ENCODE measurements at regions not wholly inside any gene's neighbourhood (a gene's known extent, or its start where the extent isn't known, plus 50 kb on each side); places are given as distances from the start of the nearest gene placed in this dataset.

DNA sequence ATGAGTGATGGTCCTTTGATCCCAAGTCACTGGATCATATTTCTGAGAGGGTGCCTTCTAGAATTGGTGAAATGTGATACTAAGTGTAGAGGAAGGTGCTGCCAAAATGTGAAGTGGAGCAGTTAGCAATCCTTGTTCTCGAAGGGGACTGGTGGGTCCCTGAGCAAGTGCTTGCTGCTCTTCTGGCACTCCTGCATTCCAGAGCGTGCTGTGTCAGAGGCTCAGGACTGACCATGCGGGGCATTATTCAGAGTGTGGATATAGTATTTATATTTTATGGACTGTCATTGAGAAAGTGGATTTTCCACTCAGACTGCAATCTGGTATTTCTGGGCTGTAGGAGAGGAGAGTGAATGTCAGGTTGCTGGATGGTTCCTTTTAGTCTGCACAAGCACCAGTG lies 152.6 kb upstream of the KL start:
- DNase-seq = no peak

DNA sequence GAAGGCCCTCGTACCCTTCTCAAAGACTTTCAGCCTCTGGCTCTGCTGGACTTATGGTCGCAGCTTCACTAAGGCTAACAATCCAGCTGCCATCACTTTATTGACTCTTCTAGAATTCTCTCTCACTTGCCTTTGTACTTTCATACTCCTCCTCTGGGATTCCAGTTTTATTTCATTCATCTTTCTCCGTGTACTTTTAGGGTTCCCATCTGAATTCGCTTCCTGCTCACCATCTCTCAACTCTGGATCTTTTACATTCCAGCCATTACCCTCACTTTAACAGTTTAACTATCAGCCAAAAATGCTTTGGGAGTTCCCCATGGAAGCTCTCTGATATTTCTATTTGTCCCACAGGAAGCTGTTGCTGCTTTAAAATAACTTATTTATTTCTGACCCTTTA lies 149.3 kb upstream of the KL start:
- no peak for DNase-seq

DNA sequence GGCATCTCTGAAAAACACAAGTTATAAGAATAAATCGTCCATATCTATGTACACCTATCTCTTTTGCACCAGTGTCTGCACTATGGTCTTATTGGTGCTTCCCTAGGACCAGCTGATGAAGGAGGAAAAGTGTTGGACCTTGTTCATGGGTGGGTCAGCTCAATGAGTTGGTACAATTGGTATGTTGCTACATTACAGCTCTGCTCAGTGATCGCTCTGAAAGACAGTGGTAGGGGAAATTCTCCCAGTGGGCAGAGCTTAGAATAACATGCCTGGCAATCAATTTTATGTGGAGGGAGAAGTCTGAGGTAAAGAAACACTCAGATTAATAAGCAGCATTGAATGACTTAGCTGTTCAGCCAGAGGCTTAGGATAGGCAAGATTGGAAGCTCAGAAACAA lies 138.7 kb upstream of the KL start:
- no peak for DNase-seq

GRCh38 chr13:32878163-32878562 lies 138.1 kb upstream of the KL start:
- DNase-seq = no peak

DNA sequence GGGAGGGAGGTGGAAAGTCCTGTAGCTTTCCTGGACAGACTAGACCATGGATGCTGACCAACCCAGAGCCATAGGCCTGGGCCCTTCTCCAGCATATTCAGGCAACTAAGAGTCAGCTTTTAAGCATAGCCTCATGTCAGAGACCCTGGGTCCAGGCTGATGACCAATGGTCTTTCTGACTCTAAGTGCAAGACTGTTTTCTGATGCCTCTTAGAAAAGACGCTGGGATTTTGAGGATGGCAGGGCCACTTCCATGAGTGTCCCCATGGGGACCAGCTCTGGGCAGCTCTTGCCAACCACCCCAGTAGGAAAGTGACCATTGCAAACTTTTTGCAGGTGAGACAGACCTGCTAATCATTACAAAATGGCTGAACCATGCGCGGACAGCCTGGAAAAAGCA lies 135.6 kb upstream of the KL start:
- DNase-seq = no peak

DNA sequence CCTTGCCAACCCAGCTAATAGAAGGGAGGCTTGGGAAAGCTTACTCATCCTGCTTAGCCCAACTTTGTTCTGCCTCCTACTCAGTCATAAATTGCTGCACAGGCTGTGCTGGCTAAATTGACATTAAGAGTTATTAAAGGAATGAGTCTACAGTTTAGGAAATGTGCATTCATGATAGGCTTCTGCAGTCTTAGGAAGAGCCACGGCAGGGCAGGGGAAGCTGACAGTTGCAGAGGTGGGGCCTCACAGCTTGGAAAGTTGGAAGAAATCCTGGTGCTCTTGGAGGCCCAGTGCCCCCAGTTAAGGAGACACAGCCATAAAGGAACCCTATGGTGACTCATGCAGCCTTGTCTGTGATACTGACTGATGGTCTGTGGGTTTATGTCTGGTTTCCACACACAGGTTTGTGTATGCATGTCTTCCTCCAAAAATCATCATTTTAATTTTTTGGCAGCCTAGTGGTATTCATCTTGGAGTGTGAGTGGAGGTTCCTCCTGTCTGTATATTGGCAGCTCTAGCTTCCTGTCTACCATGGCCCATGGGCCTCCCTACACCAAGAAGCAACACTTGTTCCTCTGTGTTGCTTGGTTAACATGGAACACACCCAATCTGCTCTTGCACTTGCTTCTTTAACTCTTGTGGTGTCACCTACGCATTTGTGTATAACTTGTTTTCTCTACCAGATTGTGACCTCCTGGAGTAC lies 135.0 kb upstream of the KL start:
- no peak for DNase-seq

DNA sequence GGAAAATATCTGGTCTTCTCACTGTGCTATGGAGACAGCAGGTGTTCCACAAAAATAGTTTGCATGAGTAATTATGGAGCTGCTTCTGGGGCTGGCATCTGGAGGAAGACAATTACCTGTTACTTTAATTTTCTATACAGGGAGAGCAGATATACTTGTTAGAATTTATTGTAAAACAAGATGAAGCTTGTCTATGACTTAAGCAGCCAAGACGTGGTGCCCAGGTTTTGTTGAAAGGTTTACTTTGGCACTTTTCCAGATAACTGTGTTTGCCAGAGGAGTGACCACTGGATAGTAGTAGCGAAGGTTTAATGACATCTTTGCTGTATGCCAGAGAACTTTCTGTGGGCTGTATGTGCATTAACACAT lies 134.5 kb upstream of the KL start:
- peak; percentile 57 for DNase-seq

DNA sequence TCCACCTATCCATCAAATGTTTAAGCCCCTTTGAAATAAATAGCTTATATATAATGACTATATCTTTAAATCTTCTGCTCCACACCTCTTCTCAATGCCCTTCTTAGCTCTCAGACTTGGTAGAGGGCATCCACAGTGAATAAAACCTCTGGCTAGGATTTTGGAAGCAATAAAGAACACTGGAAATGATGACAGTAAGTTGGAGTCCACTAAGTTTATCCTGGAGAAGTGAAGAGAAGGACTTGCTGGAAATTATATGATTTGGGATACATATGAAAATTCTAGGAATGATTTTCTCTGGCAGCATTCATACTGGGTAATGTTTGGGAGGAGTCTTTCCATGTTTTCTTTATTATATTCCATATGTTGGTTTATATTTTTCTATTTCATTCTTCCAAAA lies 133.5 kb upstream of the KL start:
- DNase-seq = no peak

- peak; percentile 72 for DNase-seq
These were observed 132.7 kb upstream of the KL start for GRCh38 chr13:32883474-32883873.

GRCh38 chr13:32887617-32888016 lies 128.6 kb upstream of the KL start:
- DNase-seq = no peak

GRCh38 chr13:32889986-32890565 lies 126.1 kb upstream of the KL start:
- DNase-seq = no peak

DNA sequence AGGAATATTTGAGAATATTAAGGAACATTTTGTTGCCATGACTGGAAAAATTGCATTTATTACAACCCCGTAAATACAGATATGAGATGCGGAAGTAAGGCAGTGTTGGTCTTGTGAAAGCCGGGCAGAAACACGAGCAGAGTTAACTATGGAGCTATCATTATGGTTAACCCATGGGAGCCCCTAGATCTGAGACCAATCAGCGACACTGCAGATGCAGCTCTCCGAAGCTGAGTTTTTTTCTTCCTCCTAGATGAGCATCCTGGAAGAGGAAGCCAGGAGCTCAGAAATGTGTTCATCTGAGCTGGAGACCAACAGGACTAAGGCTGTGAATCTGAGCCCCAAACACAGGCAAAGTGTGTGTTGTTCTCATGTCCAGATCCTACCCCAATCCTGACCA lies 123.0 kb upstream of the KL start:
- DNase-seq = no peak

DNA sequence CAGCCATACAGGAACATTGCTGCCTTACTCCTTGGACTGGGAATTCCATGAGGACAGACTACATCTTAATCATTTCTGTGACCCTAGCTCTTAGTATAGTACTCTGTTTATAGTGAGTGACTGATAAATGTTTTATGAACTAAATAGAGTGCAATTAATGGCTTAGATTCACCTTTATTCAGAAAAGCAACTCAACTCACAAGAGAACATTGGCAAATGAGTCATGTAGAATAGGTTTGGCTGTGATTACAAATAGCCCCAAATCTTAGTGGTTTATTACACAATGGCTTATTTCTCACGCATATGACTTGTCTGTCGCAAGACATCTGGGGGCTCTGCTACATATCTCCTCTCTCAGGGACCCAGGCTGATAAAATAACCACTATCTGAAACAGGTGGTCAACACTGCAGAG lies 121.6 kb upstream of the KL start:
- no peak for DNase-seq

DNA sequence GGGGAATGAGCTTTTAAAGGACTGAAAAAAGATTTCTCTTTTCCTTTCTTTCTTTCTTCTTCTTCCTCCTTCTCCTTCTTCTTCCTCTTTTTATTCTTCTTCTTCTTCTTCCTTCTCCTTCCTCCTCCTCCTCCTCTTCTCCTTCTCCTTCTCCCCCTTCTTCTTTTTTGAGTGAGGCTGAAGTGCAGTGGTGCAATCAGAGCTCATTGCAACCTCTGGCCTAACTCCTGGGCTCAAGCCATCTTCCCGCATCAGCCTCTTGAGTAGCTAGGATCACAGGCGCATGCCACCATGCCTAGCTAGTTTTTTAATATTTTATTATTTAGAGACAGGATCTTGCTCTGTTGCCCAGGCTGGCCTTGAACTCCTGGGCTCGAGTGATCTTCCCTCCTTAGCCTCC lies 120.9 kb upstream of the KL start:
- no peak for DNase-seq

GRCh38 chr13:32897296-32897695 lies 118.9 kb upstream of the KL start:
- DNase-seq = no peak

GRCh38 chr13:32902029-32902780 lies 114.0 kb upstream of the KL start:
- DNase-seq = no peak

GRCh38 chr13:32902874-32903273 lies 113.3 kb upstream of the KL start:
- no peak for DNase-seq

DNA sequence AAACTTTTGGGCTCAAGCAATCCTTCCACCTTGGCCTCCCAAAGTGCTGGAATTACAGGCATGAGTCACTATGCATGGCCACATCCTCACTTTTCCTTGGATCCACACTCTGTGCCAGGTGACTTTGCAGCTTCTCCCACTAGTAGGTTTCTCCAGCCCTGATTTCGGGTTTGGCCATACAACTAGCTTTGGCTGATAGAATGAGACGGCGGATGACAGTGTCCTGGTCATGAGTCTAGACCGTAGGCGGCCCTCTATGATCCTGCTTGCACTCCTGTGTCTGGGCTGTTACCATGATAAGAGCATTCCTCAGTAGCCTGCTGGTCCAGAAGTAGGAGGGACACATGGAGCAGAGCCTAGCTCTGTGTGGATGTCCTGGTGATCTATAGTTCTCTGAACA lies 112.5 kb upstream of the KL start:
- no peak for DNase-seq

- DNase-seq = no peak
These were observed 112.0 kb upstream of the KL start for GRCh38 chr13:32904266-32904665.

DNA sequence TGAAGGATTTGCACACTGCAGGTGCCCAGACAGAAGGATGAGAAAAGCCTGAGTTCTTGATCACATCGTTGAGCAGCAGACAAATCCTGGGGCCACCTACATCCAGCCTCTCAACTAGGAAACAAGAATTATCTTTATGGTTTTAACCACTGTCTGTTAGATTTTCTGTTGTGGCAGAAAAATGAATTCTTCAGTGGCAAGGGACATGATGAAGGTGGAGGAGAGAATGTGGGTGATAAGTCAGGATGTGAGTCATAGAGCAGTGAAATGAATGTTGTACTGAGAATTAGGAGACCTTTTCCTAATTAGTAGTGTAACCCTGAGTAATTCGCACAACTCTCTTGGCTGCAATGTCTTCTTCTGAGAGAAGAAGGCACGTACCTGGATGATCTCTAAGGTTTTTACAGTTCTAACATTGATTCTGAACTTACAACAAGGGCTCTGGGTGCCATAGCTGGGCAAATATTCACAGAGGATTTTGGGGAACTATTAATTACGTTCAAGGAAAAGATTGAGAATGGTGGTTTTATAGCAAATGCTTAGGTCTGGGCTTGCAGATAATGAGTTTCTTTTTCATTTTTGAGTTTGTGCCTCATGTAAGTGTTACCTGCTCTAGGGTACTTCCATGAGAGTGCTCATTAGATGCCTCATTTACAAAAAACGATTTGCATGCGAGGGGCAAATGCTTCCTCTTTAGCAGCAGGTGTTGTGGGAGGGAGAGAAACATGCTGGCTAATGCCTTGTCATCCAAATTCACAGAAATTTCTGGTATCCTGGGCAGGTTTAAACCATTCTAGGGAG lies 111.0 kb upstream of the KL start:
- peak; percentile 1 for DNase-seq

- no peak for DNase-seq
These were observed 110.4 kb upstream of the KL start for GRCh38 chr13:32905864-32906180.

GRCh38 chr13:32907211-32907610 lies 109.0 kb upstream of the KL start:
- DNase-seq = no peak

- no peak for DNase-seq
These were observed 105.7 kb upstream of the KL start for GRCh38 chr13:32910530-32910929.

DNA sequence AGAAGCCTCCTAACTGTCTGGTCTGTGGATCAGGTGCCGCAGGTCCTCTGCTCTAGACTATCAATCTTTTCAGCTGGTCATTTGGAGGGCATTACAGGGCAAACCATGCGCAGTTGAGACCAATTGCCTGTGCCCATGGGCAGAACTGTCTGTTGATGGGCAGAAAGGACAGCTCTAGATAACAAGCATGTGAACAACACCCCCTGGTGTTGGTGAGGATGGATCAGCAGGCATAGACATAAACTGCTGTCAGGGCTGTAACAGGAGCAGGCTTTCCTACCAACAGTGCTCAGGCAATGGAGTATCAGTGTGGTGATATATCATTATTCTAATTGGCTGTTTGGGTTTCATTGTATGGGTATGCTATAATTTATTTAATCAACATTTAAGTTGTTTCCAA lies 104.7 kb upstream of the KL start:
- peak; percentile 41 for DNase-seq

Data from NCI-H345 (cell line).